Fibroblast of lung (primary cell): ENCODE measurements at regions not wholly inside any gene's neighbourhood (a gene's known extent, or its start where the extent isn't known, plus 50 kb on each side); places are given as distances from the start of the nearest gene placed in this dataset.

Source experiments
- DNase-seq, 2 donors: peaks; one replicate each; pipeline versions ENCODE4 v3.0.0 to v3.0.0-alpha.2; 2010; ENCODE audit warnings: low read depth in 2 of 2
- H2AFZ ChIP-seq: 2 replicates; pipeline ENCODE4 v1.5.1; 2012; ENCODE audit warnings: low read length, control low read depth, inconsistent platforms
- H3K27ac ChIP-seq: 2 replicates; pipeline ENCODE4 v1.5.1; 2011; ENCODE audit warnings: low read length, control low read depth; ENCODE audit not compliant: insufficient read depth
- H3K27me3 ChIP-seq: 2 replicates; pipeline ENCODE4 v1.5.1; 2011; ENCODE audit warnings: mild to moderate bottlenecking, low read length; ENCODE audit not compliant: control insufficient read depth, insufficient read depth
- H3K36me3 ChIP-seq: 2 replicates; pipeline ENCODE4 v1.5.1; 2011; ENCODE audit warnings: low read length; ENCODE audit not compliant: control insufficient read depth, insufficient read depth
- H3K4me1 ChIP-seq: 2 replicates; pipeline ENCODE4 v1.5.1; 2011; ENCODE audit warnings: low read length; ENCODE audit not compliant: control insufficient read depth, insufficient read depth; ENCODE audit errors: extremely low read depth
- H3K4me2 ChIP-seq: 2 replicates; pipeline ENCODE4 v1.5.1; 2011; ENCODE audit warnings: low read length, control low read depth; ENCODE audit not compliant: insufficient read depth; ENCODE audit errors: extremely low read depth
- H3K4me3 ChIP-seq, 4 experiments: fragments of 200-600 bp in 1 of 4; sonication (generic) in 1 of 4; replicated peaks in 1 of 4; 2 replicates each; pipeline ENCODE4 v1.5.1; 2011 to 2016; ENCODE audit warnings: low read length in 4 of 4, low read depth in 3 of 4, mild to moderate bottlenecking in 3 of 4, control low read depth in 2 of 4, inconsistent platforms in 1 of 4, mixed read lengths in 1 of 4; ENCODE audit not compliant: insufficient read depth in 1 of 4; ENCODE audit errors: control extremely low read depth in 1 of 4
- H3K79me2 ChIP-seq: 2 replicates; pipeline ENCODE4 v1.5.1; 2012; ENCODE audit warnings: mild to moderate bottlenecking, low read length, inconsistent platforms; ENCODE audit not compliant: control insufficient read depth, insufficient read depth
- H3K9ac ChIP-seq: 2 replicates; pipeline ENCODE4 v1.5.1; 2011; ENCODE audit warnings: mild to moderate bottlenecking, low read length, control low read depth; ENCODE audit not compliant: insufficient read depth
- H3K9me3 ChIP-seq: 2 replicates; pipeline ENCODE4 v1.5.1; 2012; ENCODE audit warnings: low read depth, low read length; ENCODE audit not compliant: control insufficient read depth, insufficient read depth
- H4K20me1 ChIP-seq: 2 replicates; pipeline ENCODE4 v1.5.1; 2011; ENCODE audit warnings: low read length; ENCODE audit not compliant: control insufficient read depth, insufficient read depth; ENCODE audit errors: extremely low read depth
- EZH2 ChIP-seq: IDR thresholded peaks from 2 replicates; pipeline ENCODE4 v1.5.1; 2012; ENCODE audit warnings: low read length, control low read depth, mild to moderate bottlenecking; ENCODE audit errors: missing control alignments
- TF ChIP-seq, protein P1 (sequence below), 2 donors: IDR thresholded peaks in 1 of 2; conservative IDR thresholded peaks in 1 of 2; 1 replicate in 1 of 2; 2 replicates in 1 of 2; pipeline ENCODE4 v1.5.1; 2011 to 2012; ENCODE audit warnings: low read length in 2 of 2, control low read depth in 1 of 2, inconsistent platforms in 1 of 2, low read depth in 1 of 2, mild to moderate bottlenecking in 1 of 2

DNA sequence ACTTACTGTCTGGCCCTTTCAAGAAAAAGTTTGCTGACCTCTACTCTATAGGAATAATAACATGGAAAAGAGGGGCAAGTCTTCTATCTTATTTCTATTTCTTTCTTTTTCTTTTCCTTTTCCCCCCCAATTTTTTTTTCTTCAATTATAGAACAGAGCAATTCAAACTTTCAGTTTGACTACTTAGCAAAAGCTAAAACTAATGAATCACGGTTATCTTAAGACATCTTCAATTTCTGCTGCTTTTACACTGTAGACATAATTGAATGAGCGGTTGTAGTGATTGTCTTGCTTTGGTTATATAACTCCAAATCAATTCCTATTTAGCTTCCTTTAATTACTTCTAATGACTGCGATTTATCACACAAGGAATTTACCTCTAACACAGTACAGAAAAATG, 74.3 kb upstream of the P2RY1 start:
- Histone ChIP-seq H3K9me3 (no peaks in the 10 kb centered on the region), H4K20me1 (no peaks in the 10 kb centered on the region), H3K27ac (no peak overlapping the region), H3K9ac (no peak overlapping the region), H3K4me3 (no peak overlapping the region), H3K4me2 (no peak overlapping the region), H3K36me3 (no peaks in the 10 kb centered on the region), H2AFZ (no peak overlapping the region), H3K4me1 (no peaks in the 10 kb centered on the region), H3K27me3 (no peaks in the 10 kb centered on the region), H3K79me2 (no peaks in the 10 kb centered on the region)
- no peak for DNase-seq
- TF ChIP-seq, protein P1, sequence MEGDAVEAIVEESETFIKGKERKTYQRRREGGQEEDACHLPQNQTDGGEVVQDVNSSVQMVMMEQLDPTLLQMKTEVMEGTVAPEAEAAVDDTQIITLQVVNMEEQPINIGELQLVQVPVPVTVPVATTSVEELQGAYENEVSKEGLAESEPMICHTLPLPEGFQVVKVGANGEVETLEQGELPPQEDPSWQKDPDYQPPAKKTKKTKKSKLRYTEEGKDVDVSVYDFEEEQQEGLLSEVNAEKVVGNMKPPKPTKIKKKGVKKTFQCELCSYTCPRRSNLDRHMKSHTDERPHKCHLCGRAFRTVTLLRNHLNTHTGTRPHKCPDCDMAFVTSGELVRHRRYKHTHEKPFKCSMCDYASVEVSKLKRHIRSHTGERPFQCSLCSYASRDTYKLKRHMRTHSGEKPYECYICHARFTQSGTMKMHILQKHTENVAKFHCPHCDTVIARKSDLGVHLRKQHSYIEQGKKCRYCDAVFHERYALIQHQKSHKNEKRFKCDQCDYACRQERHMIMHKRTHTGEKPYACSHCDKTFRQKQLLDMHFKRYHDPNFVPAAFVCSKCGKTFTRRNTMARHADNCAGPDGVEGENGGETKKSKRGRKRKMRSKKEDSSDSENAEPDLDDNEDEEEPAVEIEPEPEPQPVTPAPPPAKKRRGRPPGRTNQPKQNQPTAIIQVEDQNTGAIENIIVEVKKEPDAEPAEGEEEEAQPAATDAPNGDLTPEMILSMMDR (conservative IDR thresholded peaks at IDR 0.05 in 1 of 2, IDR thresholded peaks at IDR 0.05 in 1 of 2; ENCODE audit: low read depth in 1 of 2, low read length in 2 of 2): no peak
- TF ChIP-seq EZH2: no peak

DNA sequence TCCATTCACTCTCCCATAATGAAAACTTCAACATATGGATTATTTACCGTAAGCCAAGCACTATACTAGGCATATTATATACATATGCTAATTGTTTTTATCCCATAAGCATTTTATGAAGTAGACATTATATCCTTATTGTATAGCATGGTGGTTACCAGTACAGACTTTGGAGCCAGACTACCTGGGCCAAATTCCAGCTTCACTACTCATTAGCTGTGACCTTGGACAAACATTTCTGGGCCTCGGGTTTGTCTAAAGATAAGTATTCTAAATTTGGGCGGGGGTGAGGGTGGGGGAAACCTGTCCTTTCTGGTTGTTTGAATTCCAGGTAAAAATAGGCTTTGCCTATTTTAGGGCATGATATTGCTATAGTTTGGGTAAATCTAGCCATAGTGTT, 66.5 kb upstream of the P2RY1 start:
- H3K9me3 ChIP-seq: no peaks in the 10 kb centered on the region
- H3K4me1 ChIP-seq: no peaks in the 10 kb centered on the region

DNA sequence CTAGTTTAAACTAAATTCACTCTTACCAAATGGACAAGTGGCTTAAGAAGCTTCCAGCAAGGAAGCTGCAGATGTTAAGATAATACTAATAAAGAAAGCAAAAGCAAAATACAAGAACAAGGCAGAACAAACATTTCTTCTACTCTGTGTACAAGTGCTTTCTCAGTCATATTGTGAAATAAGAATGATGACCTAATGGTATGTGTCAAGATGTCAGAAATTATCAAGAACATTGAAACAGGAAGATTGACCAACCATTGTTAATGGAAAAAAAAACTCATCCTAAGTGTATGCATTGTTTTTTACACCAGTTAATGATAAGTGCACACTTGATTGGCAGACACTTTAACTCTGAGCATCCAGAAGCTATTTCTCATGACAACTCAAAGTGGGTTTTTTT, 65.4 kb upstream of the P2RY1 start:
- DNase-seq: peak in 1 of 2 donors; percentile 29
- no peak for TF ChIP-seq EZH2
- TF ChIP-seq, protein P1 (conservative IDR thresholded peaks at IDR 0.05 in 1 of 2, IDR thresholded peaks at IDR 0.05 in 1 of 2; ENCODE audit: low read depth in 1 of 2, low read length in 2 of 2): no peak
- no peaks in the 10 kb centered on the region for H3K36me3 ChIP-seq
- H3K9ac ChIP-seq: no peak overlapping the region
- H3K4me2 ChIP-seq: no peak overlapping the region
- H3K4me1 ChIP-seq: no peaks in the 10 kb centered on the region
- no peaks in the 10 kb centered on the region for H4K20me1 ChIP-seq
- no peaks in the 10 kb centered on the region for H3K27me3 ChIP-seq
- no peaks in the 10 kb centered on the region for H3K79me2 ChIP-seq
- no peaks in the 10 kb centered on the region for H3K9me3 ChIP-seq
- no peak overlapping the region for H3K27ac ChIP-seq
- H3K4me3 ChIP-seq: no peak overlapping the region
- no peak overlapping the region for H2AFZ ChIP-seq

More for the DNA sequence above, 66.5 kb upstream of the P2RY1 start:
- no peak for DNase-seq
- H2AFZ ChIP-seq: no peak overlapping the region
- no peak overlapping the region for H3K27ac ChIP-seq
- H3K36me3 ChIP-seq: no peaks in the 10 kb centered on the region
- no peak overlapping the region for H3K9ac ChIP-seq
- no peaks in the 10 kb centered on the region for H3K79me2 ChIP-seq
- no peak overlapping the region for H3K4me3 ChIP-seq
- no peaks in the 10 kb centered on the region for H4K20me1 ChIP-seq
- H3K4me2 ChIP-seq: no peak overlapping the region
- TF ChIP-seq EZH2: no peak
- TF ChIP-seq, protein P1 (conservative IDR thresholded peaks at IDR 0.05 in 1 of 2, IDR thresholded peaks at IDR 0.05 in 1 of 2; ENCODE audit: low read depth in 1 of 2, low read length in 2 of 2): no peak
- H3K27me3 ChIP-seq: no peaks in the 10 kb centered on the region
